Lower lobe of right lung (tissue), 2 donors: ENCODE measurements at regions not wholly inside any gene's neighbourhood (a gene's known extent, or its start where the extent isn't known, plus 50 kb on each side); places are given as distances from the start of the nearest gene placed in this dataset.
A peak's percentile ranks its signal among the peaks of the same experiment; 100 is the strongest.

Experiments
- ATAC-seq, 2 donors: fragments of 200-7000 bp; cut with Tn5 transposase; one replicate each; pipeline ENCODE4 v1.9.1; 2020 to 2022; ENCODE audit warnings: mild to moderate bottlenecking in 2 of 2, moderate library complexity in 2 of 2
- DNase-seq: peaks from one replicate; pipeline ENCODE4 v3.0.0-alpha.2; 2020
- H3K27ac ChIP-seq: fragments of 200-600 bp; one replicate; pipeline ENCODE4 v1.8.0; 2022
- H3K27me3 ChIP-seq: fragments of 200-600 bp; one replicate; pipeline ENCODE4 v1.8.0; 2022; ENCODE audit warnings: low read depth
- H3K36me3 ChIP-seq: fragments of 200-600 bp; one replicate; pipeline ENCODE4 v1.8.0; 2022; ENCODE audit warnings: mild to moderate bottlenecking
- H3K4me1 ChIP-seq: fragments of 200-600 bp; one replicate; pipeline ENCODE4 v1.8.0; 2022
- H3K4me3 ChIP-seq: fragments of 200-600 bp; one replicate; pipeline ENCODE4 v1.8.0; 2022; ENCODE audit warnings: mild to moderate bottlenecking
- H3K9me3 ChIP-seq: fragments of 200-600 bp; one replicate; pipeline ENCODE4 v1.8.0; 2022
- CTCF ChIP-seq: fragments of 200-600 bp; IDR thresholded peaks from one replicate; pipeline ENCODE4 v1.8.0; 2022; ENCODE audit warnings: antibody characterized with exemption, mild to moderate bottlenecking
- intact Hi-C: fragments of 100-400 bp; cut with DNase I; formaldehyde crosslinking; loops from one replicate; pipeline ENCODE4 v1.11.0; 2022
- donor health status: DM: no; HTN: yes; CAD: no; lungs with severe emphysema.

- no peaks in the 10 kb centered on the region for H3K36me3 ChIP-seq
- no peak overlapping the region for H3K4me3 ChIP-seq
- H3K4me1 ChIP-seq, result no peaks in the 10 kb centered on the region
- TF ChIP-seq CTCF, result no peak
- H3K27ac ChIP-seq, result no peak overlapping the region
- H3K9me3 ChIP-seq, result no peaks in the 10 kb centered on the region
- intact Hi-C loops, result no loop called here
- ATAC-seq (no peak), DNase-seq (no peak)
- no peaks in the 10 kb centered on the region for H3K27me3 ChIP-seq
These were observed 132.8 kb upstream of the SPATS2L start for GRCh38 chr2:200173691-200174090.

GRCh38 chr2:200174433-200175216 is 131.9 kb upstream of the SPATS2L start:
- Histone ChIP-seq H3K4me3 (no peak overlapping the region), H3K27ac (no peak overlapping the region), H3K4me1 (no peaks in the 10 kb centered on the region), H3K36me3 (no peaks in the 10 kb centered on the region), H3K27me3 (no peaks in the 10 kb centered on the region), H3K9me3 (no peaks in the 10 kb centered on the region)
- intact Hi-C loops, result no loop called here
- no peak for TF ChIP-seq CTCF
- DNase-seq (no peak), ATAC-seq (no peak)

GRCh38 chr2:200177971-200178911 is 128.3 kb upstream of the SPATS2L start:
- ATAC-seq (peak; percentile 28 to 45), DNase-seq (no peak)
- H3K4me1 ChIP-seq, result no peaks in the 10 kb centered on the region
- H3K36me3 ChIP-seq, result no peaks in the 10 kb centered on the region
- no peak overlapping the region for H3K4me3 ChIP-seq
- TF ChIP-seq CTCF, result no peak
- no peak overlapping the region for H3K27ac ChIP-seq
- H3K27me3 ChIP-seq, result no peaks in the 10 kb centered on the region
- H3K9me3 ChIP-seq, result no peaks in the 10 kb centered on the region
- intact Hi-C loops, result no loop called here

- Histone ChIP-seq H3K27ac (no peak overlapping the region), H3K9me3 (no peaks in the 10 kb centered on the region), H3K36me3 (no peaks in the 10 kb centered on the region), H3K27me3 (no peaks in the 10 kb centered on the region), H3K4me3 (no peak overlapping the region), H3K4me1 (no peaks in the 10 kb centered on the region)
- intact Hi-C loops, result no loop called here
- DNase-seq, result no peak
- ATAC-seq, result no peak
- no peak for TF ChIP-seq CTCF
These were observed 127.3 kb upstream of the SPATS2L start for GRCh38 chr2:200179151-200179550.

- Histone ChIP-seq H3K9me3 (no peaks in the 10 kb centered on the region), H3K36me3 (no peaks in the 10 kb centered on the region), H3K27ac (no peak overlapping the region), H3K4me3 (no peak overlapping the region), H3K27me3 (no peaks in the 10 kb centered on the region), H3K4me1 (no peaks in the 10 kb centered on the region)
- TF ChIP-seq CTCF, result no peak
- intact Hi-C loops, result no loop called here
- DNase-seq (no peak), ATAC-seq (no peak)
These were observed 125.5 kb upstream of the SPATS2L start for GRCh38 chr2:200180943-200181342.
